ENCODE measurements at regions not wholly inside any gene's neighbourhood (a gene's known extent, or its start where the extent isn't known, plus 50 kb on each side); places are given as distances from the start of the nearest gene placed in this dataset.

GRCh38 chr10:118181021-118181420 is 134.3 kb upstream of the RAB11FIP2 start:
- no peak for DNase-seq (ENCODE audit: low read depth in 2 of 2, low spot score in 1 of 2)

- no peak for DNase-seq (ENCODE audit: low read depth in 2 of 2, low spot score in 1 of 2)
Measured at GRCh38 chr10:118175148-118175547, 128.4 kb upstream of the RAB11FIP2 start.

GRCh38 chr10:118173296-118173695 is 126.6 kb upstream of the RAB11FIP2 start:
- DNase-seq (ENCODE audit: low read depth in 2 of 2, low spot score in 1 of 2), result no peak

GRCh38 chr10:118171861-118172260 is 125.1 kb upstream of the RAB11FIP2 start:
- no peak for DNase-seq (ENCODE audit: low read depth in 2 of 2, low spot score in 1 of 2)

- no peak for DNase-seq (ENCODE audit: low read depth in 2 of 2, low spot score in 1 of 2)
Measured at GRCh38 chr10:118167056-118167700, 120.4 kb upstream of the RAB11FIP2 start.

GRCh38 chr10:118163217-118163616 is 116.5 kb upstream of the RAB11FIP2 start:
- DNase-seq (ENCODE audit: low read depth in 2 of 2, low spot score in 1 of 2), result no peak

- no peak for DNase-seq (ENCODE audit: low read depth in 2 of 2, low spot score in 1 of 2)
Measured at GRCh38 chr10:118161461-118162246, 114.9 kb upstream of the RAB11FIP2 start.

GRCh38 chr10:118153287-118153686 is 106.5 kb upstream of the RAB11FIP2 start:
- DNase-seq (ENCODE audit: low read depth in 2 of 2, low spot score in 1 of 2), result no peak

GRCh38 chr10:118151461-118151860 is 104.7 kb upstream of the RAB11FIP2 start:
- no peak for DNase-seq (ENCODE audit: low read depth in 2 of 2, low spot score in 1 of 2)

GRCh38 chr10:118148247-118148646 is 101.5 kb upstream of the RAB11FIP2 start:
- DNase-seq (ENCODE audit: low read depth in 2 of 2, low spot score in 1 of 2), result no peak

GRCh38 chr10:118145256-118145655 is 98.5 kb upstream of the RAB11FIP2 start:
- DNase-seq (ENCODE audit: low read depth in 2 of 2, low spot score in 1 of 2), result no peak

GRCh38 chr10:118141471-118141870 is 94.7 kb upstream of the RAB11FIP2 start:
- no peak for DNase-seq (ENCODE audit: low read depth in 2 of 2, low spot score in 1 of 2)

GRCh38 chr10:118139321-118139720 is 92.6 kb upstream of the RAB11FIP2 start:
- DNase-seq (ENCODE audit: low read depth in 2 of 2, low spot score in 1 of 2), result no peak

- DNase-seq (ENCODE audit: low read depth in 2 of 2, low spot score in 1 of 2), result no peak
Measured at GRCh38 chr10:118128675-118129074, 81.9 kb upstream of the RAB11FIP2 start.

- no peak for DNase-seq (ENCODE audit: low read depth in 2 of 2, low spot score in 1 of 2)
Measured at GRCh38 chr10:118118716-118119115, 72.0 kb upstream of the RAB11FIP2 start.

GRCh38 chr10:118116715-118117449 is 70.1 kb upstream of the RAB11FIP2 start:
- DNase-seq (ENCODE audit: low read depth in 2 of 2, low spot score in 1 of 2), result no peak

- DNase-seq (ENCODE audit: low read depth in 2 of 2, low spot score in 1 of 2), result no peak
Measured at GRCh38 chr10:118116362-118116714, 69.6 kb upstream of the RAB11FIP2 start.

GRCh38 chr10:118115701-118116100 is 69.0 kb upstream of the RAB11FIP2 start:
- DNase-seq (ENCODE audit: low read depth in 2 of 2, low spot score in 1 of 2), result no peak

GRCh38 chr10:118114992-118115391 is 68.3 kb upstream of the RAB11FIP2 start:
- no peak for DNase-seq (ENCODE audit: low read depth in 2 of 2, low spot score in 1 of 2)

GRCh38 chr10:118112543-118113125 is 65.9 kb upstream of the RAB11FIP2 start:
- no peak for DNase-seq (ENCODE audit: low read depth in 2 of 2, low spot score in 1 of 2)

- no peak for DNase-seq (ENCODE audit: low read depth in 2 of 2, low spot score in 1 of 2)
Measured at GRCh38 chr10:118110750-118111149, 64.0 kb upstream of the RAB11FIP2 start.
